Panc1 (cell line): ENCODE measurements at regions not wholly inside any gene's neighbourhood (a gene's known extent, or its start where the extent isn't known, plus 50 kb on each side); places are given as distances from the start of the nearest gene placed in this dataset.
A peak's percentile ranks its signal among the peaks of the same experiment; 100 is the strongest.

Experiments used
- ATAC-seq: fragments of 200-7000 bp; cut with Tn5 transposase; 2 replicates; pipeline ENCODE4 v1.9.1; 2020; ENCODE audit warnings: mild to moderate bottlenecking, moderate library complexity
- BruUV-seq: library from RNA; stranded (reverse); fragments of 400-500 nt; replicated peaks from 2 replicates; lab custom pipeline; 2021; lab: Mats Ljungman, UMichigan
- CTCF ChIA-PET: fragments of 300-600 bp; sonication (Branson Sonifier 250); formaldehyde crosslinking; loops from one replicate; lab custom pipeline; 2022; ENCODE audit warnings: antibody characterized with exemption; lab: Charles Lee
- POLR2A ChIA-PET: fragments of 300-600 bp; sonication (Branson Sonifier 250); formaldehyde crosslinking; loops from one replicate; lab custom pipeline; 2022; ENCODE audit warnings: antibody characterized with exemption; lab: Charles Lee
- DNase-seq: peaks from one replicate; pipeline ENCODE4 v3.0.0-alpha.2; 2010; ENCODE audit warnings: low read depth, low spot score
- H3K27ac ChIP-seq: 2 replicates; pipeline ENCODE4 v1.5.1; 2011; ENCODE audit warnings: mild to moderate bottlenecking, low read length, inconsistent platforms
- H3K27me3 ChIP-seq: fragments of 200-500 bp; sonication (Bioruptor generic); 2 replicates; pipeline ENCODE4 v1.6.0; 2014; ENCODE audit warnings: low read length, inconsistent platforms; ENCODE audit not compliant: control insufficient read depth, insufficient read depth
- H3K36me3 ChIP-seq: fragments of 200-500 bp; sonication (Bioruptor generic); 2 replicates; pipeline ENCODE4 v1.5.1; 2014; ENCODE audit warnings: inconsistent platforms, mild to moderate bottlenecking, low read length, moderate library complexity; ENCODE audit not compliant: control insufficient read depth, insufficient read depth
- H3K4me1 ChIP-seq: 2 replicates; pipeline ENCODE4 v1.5.1; 2011; ENCODE audit warnings: inconsistent platforms, mild to moderate bottlenecking, low read length, moderate library complexity; ENCODE audit not compliant: control insufficient read depth, insufficient read depth
- H3K4me3 ChIP-seq, 2 experiments: 2 replicates each; pipeline ENCODE4 v1.5.1; 2011 to 2012; ENCODE audit warnings: low read depth in 2 of 2, low read length in 2 of 2, mild to moderate bottlenecking in 2 of 2, inconsistent platforms in 1 of 2, moderate library complexity in 1 of 2
- H3K9me3 ChIP-seq: fragments of 200-500 bp; sonication (Bioruptor generic); 2 replicates; pipeline ENCODE4 v1.5.1; 2014; ENCODE audit warnings: low read depth, mild to moderate bottlenecking, inconsistent platforms, low read length, moderate library complexity; ENCODE audit not compliant: control insufficient read depth, insufficient read depth
- POLR2AphosphoS5 ChIP-seq: IDR thresholded peaks from 2 replicates; pipeline ENCODE4 v1.6.1; 2012; ENCODE audit warnings: mild to moderate bottlenecking, low read depth, low read length, moderate library complexity
- SIN3A ChIP-seq: IDR thresholded peaks from 2 replicates; pipeline ENCODE4 v1.6.1; 2012; ENCODE audit warnings: low read depth, mild to moderate bottlenecking, low read length, moderate library complexity, borderline replicate concordance; ENCODE audit not compliant: insufficient read depth
- TCF7L2 ChIP-seq: IDR thresholded peaks from 2 replicates; pipeline ENCODE4 v1.6.1; 2011; ENCODE audit warnings: mild to moderate bottlenecking, low read depth, low read length, inconsistent platforms
- in situ Hi-C: cut with HindIII; loops from 2 replicates; pipeline ENCODE4 v1.10.0; 2016; ENCODE audit warnings: low sequenced_read_pairs, low pct_unique_long_range_greater_than_20kb
- intact Hi-C: fragments of 100-400 bp; cut with micrococcal nuclease; formaldehyde crosslinking; loops from one replicate; pipeline ENCODE4 v1.10.0; 2022; ENCODE audit not compliant: unreplicated experiment
- TF ChIP-seq, protein P1 (sequence below): fragments of 450-650 bp; IDR thresholded peaks from 2 replicates; pipeline ENCODE4 v1.5.1; 2017; ENCODE audit warnings: mild to moderate bottlenecking
- TF ChIP-seq, protein P2 (sequence below), 2 experiments: IDR thresholded peaks; 2 replicates each; pipeline ENCODE4 v1.6.1; 2011 to 2012; ENCODE audit warnings: low read depth in 2 of 2, control low read depth in 1 of 2, low read length in 1 of 2, mild to moderate bottlenecking in 1 of 2, moderate library complexity in 1 of 2; ENCODE audit not compliant: insufficient read depth in 1 of 2

DNA sequence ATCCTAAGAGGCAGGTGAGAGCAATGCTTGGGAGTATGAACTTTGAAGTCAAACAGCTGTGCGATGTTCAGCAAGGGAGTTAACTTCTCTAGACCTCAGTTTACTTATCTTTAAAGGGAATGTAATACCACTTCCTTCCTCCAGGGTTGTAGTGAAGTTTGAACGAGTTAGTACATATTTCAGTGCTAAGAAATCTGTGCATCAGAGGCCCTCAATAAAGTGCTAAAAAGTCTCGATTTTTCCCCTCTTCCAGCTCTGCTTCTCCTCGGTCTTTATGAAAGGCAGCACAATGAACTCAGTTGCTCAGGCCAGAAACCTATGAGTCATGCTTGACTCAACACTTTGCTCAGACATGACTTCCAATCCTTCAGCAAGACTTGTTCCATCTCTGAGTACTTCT is 418.9 kb downstream of the MDFIC start:
- H3K27me3 ChIP-seq: no peaks in the 10 kb centered on the region
- intact Hi-C loops (no loop called here), in situ Hi-C loops (no loop called here)
- no TSS peak for BruUV-seq
- H3K4me3 ChIP-seq: no peak overlapping the region
- CTCF ChIA-PET: no interaction called here
- no peak overlapping the region for H3K27ac ChIP-seq
- ATAC-seq (no peak), DNase-seq (peak; percentile 18)
- no peaks in the 10 kb centered on the region for H3K4me1 ChIP-seq
- H3K36me3 ChIP-seq: no peaks in the 10 kb centered on the region
- no peaks in the 10 kb centered on the region for H3K9me3 ChIP-seq
- POLR2A ChIA-PET: no interaction called here
- TF ChIP-seq TCF7L2: no peak
- no peak for TF ChIP-seq SIN3A
- TF ChIP-seq, protein P1, sequence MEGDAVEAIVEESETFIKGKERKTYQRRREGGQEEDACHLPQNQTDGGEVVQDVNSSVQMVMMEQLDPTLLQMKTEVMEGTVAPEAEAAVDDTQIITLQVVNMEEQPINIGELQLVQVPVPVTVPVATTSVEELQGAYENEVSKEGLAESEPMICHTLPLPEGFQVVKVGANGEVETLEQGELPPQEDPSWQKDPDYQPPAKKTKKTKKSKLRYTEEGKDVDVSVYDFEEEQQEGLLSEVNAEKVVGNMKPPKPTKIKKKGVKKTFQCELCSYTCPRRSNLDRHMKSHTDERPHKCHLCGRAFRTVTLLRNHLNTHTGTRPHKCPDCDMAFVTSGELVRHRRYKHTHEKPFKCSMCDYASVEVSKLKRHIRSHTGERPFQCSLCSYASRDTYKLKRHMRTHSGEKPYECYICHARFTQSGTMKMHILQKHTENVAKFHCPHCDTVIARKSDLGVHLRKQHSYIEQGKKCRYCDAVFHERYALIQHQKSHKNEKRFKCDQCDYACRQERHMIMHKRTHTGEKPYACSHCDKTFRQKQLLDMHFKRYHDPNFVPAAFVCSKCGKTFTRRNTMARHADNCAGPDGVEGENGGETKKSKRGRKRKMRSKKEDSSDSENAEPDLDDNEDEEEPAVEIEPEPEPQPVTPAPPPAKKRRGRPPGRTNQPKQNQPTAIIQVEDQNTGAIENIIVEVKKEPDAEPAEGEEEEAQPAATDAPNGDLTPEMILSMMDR: no peak; the same call in 1 of the 2 replicates
- no peak for TF ChIP-seq POLR2AphosphoS5
- TF ChIP-seq, protein P2, sequence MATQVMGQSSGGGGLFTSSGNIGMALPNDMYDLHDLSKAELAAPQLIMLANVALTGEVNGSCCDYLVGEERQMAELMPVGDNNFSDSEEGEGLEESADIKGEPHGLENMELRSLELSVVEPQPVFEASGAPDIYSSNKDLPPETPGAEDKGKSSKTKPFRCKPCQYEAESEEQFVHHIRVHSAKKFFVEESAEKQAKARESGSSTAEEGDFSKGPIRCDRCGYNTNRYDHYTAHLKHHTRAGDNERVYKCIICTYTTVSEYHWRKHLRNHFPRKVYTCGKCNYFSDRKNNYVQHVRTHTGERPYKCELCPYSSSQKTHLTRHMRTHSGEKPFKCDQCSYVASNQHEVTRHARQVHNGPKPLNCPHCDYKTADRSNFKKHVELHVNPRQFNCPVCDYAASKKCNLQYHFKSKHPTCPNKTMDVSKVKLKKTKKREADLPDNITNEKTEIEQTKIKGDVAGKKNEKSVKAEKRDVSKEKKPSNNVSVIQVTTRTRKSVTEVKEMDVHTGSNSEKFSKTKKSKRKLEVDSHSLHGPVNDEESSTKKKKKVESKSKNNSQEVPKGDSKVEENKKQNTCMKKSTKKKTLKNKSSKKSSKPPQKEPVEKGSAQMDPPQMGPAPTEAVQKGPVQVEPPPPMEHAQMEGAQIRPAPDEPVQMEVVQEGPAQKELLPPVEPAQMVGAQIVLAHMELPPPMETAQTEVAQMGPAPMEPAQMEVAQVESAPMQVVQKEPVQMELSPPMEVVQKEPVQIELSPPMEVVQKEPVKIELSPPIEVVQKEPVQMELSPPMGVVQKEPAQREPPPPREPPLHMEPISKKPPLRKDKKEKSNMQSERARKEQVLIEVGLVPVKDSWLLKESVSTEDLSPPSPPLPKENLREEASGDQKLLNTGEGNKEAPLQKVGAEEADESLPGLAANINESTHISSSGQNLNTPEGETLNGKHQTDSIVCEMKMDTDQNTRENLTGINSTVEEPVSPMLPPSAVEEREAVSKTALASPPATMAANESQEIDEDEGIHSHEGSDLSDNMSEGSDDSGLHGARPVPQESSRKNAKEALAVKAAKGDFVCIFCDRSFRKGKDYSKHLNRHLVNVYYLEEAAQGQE (IDR thresholded peaks at IDR 0.05; ENCODE audit: insufficient read depth in 1 of 2, low read depth in 2 of 2, low read length in 1 of 2): no peak

DNA sequence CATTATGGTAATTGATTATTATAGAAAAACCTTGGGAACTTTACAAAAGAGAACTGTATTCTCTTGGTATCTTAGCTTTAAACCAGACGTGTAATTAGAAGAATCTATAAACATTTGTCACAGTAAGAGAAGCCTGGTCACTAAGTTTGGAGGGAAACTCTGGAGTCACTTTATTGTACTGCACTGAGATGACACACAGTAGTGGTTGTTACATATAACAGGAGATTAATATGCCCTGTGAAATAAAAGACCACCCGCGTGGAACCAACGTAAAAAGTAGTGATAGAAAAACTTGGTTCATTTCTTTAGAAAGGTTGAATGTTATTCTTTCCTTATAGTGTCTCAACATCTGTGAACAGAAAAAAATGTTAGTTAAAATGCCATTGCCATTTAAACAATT is 416.1 kb downstream of the MDFIC start:
- intact Hi-C loops (no loop called here), in situ Hi-C loops (no loop called here)
- ChIA-PET POLR2A (no interaction called here), CTCF (no interaction called here)
- BruUV-seq: no TSS peak
- H3K27me3 ChIP-seq: no peaks in the 10 kb centered on the region
- H3K4me1 ChIP-seq: no peaks in the 10 kb centered on the region
- ATAC-seq (no peak), DNase-seq (no peak)
- no peak overlapping the region for H3K27ac ChIP-seq
- H3K9me3 ChIP-seq: no peaks in the 10 kb centered on the region
- H3K36me3 ChIP-seq: no peaks in the 10 kb centered on the region
- TF ChIP-seq, protein P2 (IDR thresholded peaks at IDR 0.05; ENCODE audit: insufficient read depth in 1 of 2, low read depth in 2 of 2, low read length in 1 of 2): no peak
- no peak for TF ChIP-seq SIN3A
- TF ChIP-seq TCF7L2: no peak
- TF ChIP-seq POLR2AphosphoS5: no peak
- TF ChIP-seq, protein P1: no peak
- H3K4me3 ChIP-seq: no peak overlapping the region
